GM19372 (cell line): ENCODE measurements at regions not wholly inside any gene's neighbourhood (a gene's known extent, or its start where the extent isn't known, plus 50 kb on each side); places are given as distances from the start of the nearest gene placed in this dataset.
A peak's percentile ranks its signal among the peaks of the same experiment; 100 is the strongest.

ENCODE experiments used
- ATAC-seq: cut with Tn5 transposase; IDR thresholded peaks from one replicate; pipeline ENCODE4 v1.9.1; 2021; ENCODE audit warnings: mild to moderate bottlenecking, low read depth, moderate library complexity; ENCODE audit not compliant: unreplicated experiment

DNA sequence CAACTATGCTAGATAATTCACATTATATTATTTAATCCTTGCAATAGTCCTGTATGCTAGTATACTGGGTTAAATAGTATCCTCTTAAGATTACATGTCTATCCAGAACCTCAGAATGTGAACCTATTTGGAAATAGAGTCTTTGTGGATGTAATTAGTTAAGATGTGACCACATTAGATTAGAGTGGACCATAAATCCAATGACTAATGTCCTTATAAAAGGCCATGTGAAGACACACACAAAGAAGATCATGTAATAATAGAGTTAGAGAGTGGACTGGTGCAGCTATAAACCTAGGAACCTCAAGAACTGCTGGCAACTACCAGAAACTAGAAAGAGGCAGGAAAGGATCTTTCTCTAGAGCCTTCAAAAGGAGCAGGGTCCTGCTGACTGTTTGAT lies 263.6 kb upstream of the PTGER4 start:
- ATAC-seq, result no peak

GRCh38 chr5:40414922-40415321 lies 264.8 kb upstream of the PTGER4 start:
- ATAC-seq, result no peak

DNA sequence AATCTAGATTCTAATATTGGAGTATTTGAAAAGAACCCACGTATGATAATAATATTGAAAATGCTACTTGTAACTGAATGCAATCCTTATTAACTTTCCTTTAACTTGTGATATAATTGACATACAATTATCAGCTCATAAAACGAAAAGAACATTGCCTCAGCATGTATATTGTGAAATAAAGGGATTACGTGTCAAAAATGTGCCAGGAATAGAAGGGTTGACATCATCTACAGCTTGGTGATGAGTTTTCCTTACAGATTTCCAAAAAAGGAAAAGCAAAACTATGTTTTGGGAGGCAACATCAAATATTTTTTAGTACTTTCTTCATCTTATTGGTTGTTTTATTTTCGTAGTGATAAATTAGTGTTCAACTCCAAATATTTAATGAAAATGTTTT lies 266.0 kb upstream of the PTGER4 start:
- ATAC-seq, result no peak

- ATAC-seq, result no peak
Observed at GRCh38 chr5:40412771-40413170, 266.9 kb upstream of the PTGER4 start.

GRCh38 chr5:40410964-40411635 lies 268.6 kb upstream of the PTGER4 start:
- no peak for ATAC-seq

DNA sequence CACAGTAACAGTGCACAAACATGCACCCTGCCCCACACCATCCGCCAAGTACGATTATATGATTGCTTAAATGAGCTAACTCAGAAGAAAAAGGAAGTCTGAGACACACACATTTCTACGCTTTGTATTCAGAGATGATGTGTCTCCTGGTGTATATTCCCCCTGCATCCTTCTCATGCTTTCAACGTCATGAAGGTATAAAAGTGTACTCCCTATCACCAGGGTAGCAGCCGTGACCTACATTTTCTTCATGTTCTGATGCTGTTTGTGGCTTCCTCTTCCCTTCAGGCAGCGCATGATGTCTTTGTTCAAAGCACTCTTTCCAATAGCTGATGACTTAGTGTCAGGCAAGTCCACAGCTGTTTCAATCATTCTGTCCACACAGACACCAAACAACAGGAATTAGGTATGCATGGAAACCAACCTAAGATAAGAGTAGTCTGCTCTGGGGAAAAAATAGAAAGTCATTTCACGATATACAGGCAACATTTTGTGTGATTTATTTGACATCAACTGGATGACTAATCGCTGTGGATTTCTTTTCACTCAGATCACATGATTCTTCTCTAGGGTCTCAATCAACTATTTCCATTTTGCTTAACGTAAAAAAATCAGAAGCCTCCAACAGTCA lies 269.4 kb upstream of the PTGER4 start:
- ATAC-seq, result no peak

- no peak for ATAC-seq
Observed at GRCh38 chr5:40409601-40410000, 270.1 kb upstream of the PTGER4 start.

GRCh38 chr5:40406741-40407211 lies 272.9 kb upstream of the PTGER4 start:
- peak; percentile 46 for ATAC-seq

DNA sequence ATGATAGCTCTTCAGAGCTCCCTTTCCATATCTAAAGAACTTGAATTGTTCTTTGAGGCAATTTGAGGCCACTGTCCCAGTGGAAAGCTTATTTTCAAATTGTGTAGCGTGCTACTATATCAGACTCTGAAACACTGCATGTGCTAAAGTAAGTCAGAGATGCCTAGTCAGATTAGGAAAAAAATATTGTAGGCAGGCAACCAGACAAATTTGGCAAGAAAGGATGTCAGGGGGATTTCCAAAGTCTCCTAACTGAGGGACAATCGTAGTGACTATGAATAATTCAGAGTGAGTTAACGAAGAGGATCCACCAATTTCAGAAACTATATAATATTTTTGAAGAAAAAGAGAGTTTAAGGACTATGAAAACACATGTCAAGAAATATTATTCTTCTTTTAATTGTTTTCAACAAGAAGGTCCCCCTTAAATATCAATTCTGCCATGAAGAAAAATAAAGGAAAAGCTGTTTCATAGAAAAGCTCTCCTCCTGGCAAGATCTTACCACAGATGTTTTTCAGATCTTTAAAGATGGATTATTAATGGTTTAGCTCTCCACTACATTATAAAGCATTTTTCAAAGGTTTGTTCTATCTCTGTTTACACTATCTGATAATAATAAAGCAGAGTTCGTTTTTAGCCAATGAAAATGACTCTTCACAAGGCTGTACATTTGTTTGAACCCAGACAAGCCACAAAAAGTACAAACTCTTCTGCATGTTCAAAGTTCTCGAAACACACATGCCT lies 273.5 kb upstream of the PTGER4 start:
- no peak for ATAC-seq

DNA sequence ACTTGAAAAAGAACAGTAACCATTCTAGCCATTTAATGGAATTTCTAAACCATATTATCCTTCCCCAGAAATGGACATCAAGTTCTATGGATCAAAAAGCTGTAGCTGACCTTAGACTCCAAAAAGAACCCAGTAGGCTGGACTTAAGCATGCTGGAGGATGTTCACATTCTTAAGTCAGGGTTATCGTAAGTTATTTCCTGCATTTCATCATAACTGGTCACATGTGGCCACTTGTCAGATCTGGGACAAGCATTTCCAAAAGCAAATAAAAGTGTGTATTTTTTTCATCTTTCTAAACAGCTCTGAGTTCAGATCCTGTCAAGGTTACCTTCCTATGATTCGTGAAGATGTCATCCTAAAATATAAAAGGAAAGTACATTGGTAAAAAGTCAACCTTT lies 274.5 kb upstream of the PTGER4 start:
- ATAC-seq, result no peak

DNA sequence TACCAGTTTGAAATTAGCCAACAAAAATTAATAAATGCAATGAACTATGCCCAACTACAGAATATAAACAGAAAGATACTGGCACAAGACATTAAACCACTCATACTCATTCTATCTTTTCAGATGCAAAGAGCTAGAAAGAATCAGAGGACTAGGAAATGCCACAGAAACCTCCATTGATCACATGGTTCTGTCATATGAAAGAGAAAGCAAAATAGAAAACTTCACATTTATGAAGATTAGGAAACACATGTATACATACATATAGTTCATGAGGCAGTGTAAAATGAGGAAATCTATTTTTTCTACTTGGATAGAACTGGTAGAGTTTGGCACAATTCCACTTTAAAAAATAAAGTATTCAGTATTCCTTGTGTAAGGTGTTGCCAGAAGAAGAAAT lies 275.1 kb upstream of the PTGER4 start:
- peak; percentile 60 for ATAC-seq

- no peak for ATAC-seq
Observed at GRCh38 chr5:40402007-40402364, 277.7 kb upstream of the PTGER4 start.

- no peak for ATAC-seq
Observed at GRCh38 chr5:40401284-40402006, 278.3 kb upstream of the PTGER4 start.

DNA sequence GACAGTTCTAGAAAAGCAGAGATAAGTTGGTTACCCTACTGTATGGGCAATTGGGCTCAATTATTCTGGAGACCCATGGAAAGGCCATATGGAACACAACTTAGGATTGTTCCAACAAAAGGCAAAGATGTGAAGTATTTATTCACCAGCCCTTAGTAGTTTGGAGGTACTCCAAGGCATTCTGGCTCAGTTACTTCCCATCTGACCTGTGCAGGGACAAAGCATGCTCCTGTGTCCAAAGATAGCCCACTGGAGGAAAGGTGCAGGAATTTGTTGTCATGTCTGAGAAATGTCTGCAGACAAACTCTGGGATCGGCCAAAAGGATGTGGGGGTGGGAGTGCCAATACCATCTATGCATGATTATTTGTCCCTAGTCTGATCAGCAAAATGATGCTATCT lies 279.5 kb upstream of the PTGER4 start:
- ATAC-seq, result no peak

GRCh38 chr5:40399349-40399748 lies 280.4 kb upstream of the PTGER4 start:
- no peak for ATAC-seq

- no peak for ATAC-seq
Observed at GRCh38 chr5:40397976-40398375, 281.7 kb upstream of the PTGER4 start.

GRCh38 chr5:40397091-40397490 lies 282.6 kb upstream of the PTGER4 start:
- no peak for ATAC-seq

DNA sequence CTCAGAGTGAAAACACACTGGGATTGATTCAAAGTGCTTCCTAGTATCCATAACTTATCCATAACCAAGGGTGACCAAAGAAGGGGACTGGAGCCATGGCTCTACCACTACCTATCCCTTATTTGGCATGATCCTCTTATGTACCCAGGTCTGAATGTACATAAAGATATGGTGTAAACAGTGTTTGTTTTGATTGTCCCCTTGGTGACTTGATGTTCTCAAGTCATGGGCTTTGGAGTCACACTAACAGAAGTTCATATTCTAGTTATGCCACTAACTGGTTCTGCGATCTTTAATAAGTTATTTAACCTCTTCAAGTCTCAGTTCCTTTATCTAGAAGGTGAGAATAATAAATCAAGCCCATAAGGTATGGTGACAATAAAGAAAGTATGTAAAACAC lies 283.4 kb upstream of the PTGER4 start:
- ATAC-seq, result no peak

GRCh38 chr5:40395251-40395650 lies 284.5 kb upstream of the PTGER4 start:
- ATAC-seq, result no peak

DNA sequence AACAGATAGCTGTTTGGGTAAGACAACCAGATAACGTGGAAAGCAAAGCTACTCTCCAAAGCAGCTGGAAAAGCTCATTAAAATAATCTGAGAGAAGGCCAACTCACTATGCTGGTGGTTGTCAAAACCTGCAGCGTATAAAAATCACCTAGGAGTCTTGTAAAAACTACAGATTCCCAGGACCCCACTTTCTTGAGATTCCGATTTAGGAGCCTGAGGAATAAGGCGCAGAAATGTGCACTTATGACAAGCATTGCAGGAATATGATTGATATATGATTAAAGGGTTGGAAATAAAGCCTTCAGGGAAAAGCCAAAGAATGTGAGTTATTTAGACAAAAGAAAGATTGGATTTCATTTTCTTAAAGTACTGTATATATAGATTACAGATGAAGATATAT lies 285.0 kb upstream of the PTGER4 start:
- no peak for ATAC-seq

DNA sequence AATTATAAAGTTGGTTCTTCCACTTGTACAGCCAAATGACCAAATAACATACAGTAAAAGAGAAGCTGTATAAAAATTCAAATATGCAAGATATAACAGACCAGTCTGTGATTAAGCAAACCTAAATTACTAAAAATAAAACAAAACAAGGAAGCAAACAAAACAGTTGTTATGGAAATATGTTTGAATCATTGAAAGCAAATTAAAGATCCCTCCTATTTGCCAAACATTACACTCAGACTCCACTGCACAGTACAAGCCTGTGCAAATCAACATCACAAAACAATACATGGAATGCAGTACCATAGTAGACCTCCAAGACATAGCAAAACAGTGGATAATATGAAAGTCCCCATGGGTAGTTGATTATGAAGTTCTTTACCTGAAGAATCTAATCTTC lies 288.1 kb upstream of the PTGER4 start:
- ATAC-seq, result no peak
